ENCODE measurements at regions not wholly inside any gene's neighbourhood (a gene's known extent, or its start where the extent isn't known, plus 50 kb on each side); places are given as distances from the start of the nearest gene placed in this dataset.

- intact Hi-C loops (cut with DNase I): no loop called here
- no peak for DNase-seq (ENCODE audit: low spot score)
These were observed 76.2 kb upstream of the CHRDL1 start for GRCh38 chrX:110871839-110872238.

- intact Hi-C loops (cut with DNase I): no loop called here
- no peak for DNase-seq (ENCODE audit: low spot score)
These were observed 70.8 kb upstream of the CHRDL1 start for GRCh38 chrX:110866421-110866820.

GRCh38 chrX:110863883-110864282, 68.3 kb upstream of the CHRDL1 start:
- intact Hi-C loops (cut with DNase I): no loop called here
- DNase-seq (ENCODE audit: low spot score): no peak

GRCh38 chrX:110858565-110858964, 62.9 kb upstream of the CHRDL1 start:
- intact Hi-C loops (cut with DNase I): no loop called here
- DNase-seq (ENCODE audit: low spot score): no peak

- DNase-seq (ENCODE audit: low spot score): no peak
- intact Hi-C loops (cut with DNase I): loop anchor here (5.0 kb wide), 1 partner anchor 691 kb away; no protein-coding TSS in a partner anchor
These were observed 58.0 kb upstream of the CHRDL1 start for GRCh38 chrX:110853610-110854009.

- intact Hi-C loops (cut with DNase I): loop anchor here (5.0 kb wide), 1 partner anchor 690 kb away; no protein-coding TSS in a partner anchor
- no peak for DNase-seq (ENCODE audit: low spot score)
These were observed 56.6 kb upstream of the CHRDL1 start for GRCh38 chrX:110852180-110852579.

GRCh38 chrX:110851780-110852179, 56.2 kb upstream of the CHRDL1 start:
- DNase-seq (ENCODE audit: low spot score): no peak

GRCh38 chrX:110847334-110847733, 51.7 kb upstream of the CHRDL1 start:
- DNase-seq (ENCODE audit: low spot score): no peak

More at GRCh38 chrX:110851780-110852179, 56.2 kb upstream of the CHRDL1 start:
- intact Hi-C loops (cut with DNase I): loop anchor here (2.0 to 5.0 kb wide), 2 partner anchors 401 to 689 kb away; no protein-coding TSS in a partner anchor

GRCh38 chrX:110846071-110846470, 50.5 kb upstream of the CHRDL1 start:
- intact Hi-C loops (cut with DNase I): loop anchor here (10.0 kb wide), 1 partner anchor 399 kb away; no protein-coding TSS in a partner anchor

More at GRCh38 chrX:110847334-110847733, 51.7 kb upstream of the CHRDL1 start:
- intact Hi-C loops (cut with DNase I): loop anchor here (10.0 kb wide), 1 partner anchor 397 kb away; no protein-coding TSS in a partner anchor

More at GRCh38 chrX:110846071-110846470, 50.5 kb upstream of the CHRDL1 start:
- no peak for DNase-seq (ENCODE audit: low spot score)

All from cardiac septum (tissue), 1 donor.